ENCODE measurements at regions not wholly inside any gene's neighbourhood (a gene's known extent, or its start where the extent isn't known, plus 50 kb on each side); places are given as distances from the start of the nearest gene placed in this dataset.

GRCh38 chr7:56199639-56200038 lies 83.4 kb upstream of the NUPR2 start:
- TF ChIP-seq SRF (IDR thresholded peaks at IDR 0.05; ENCODE audit: low read depth, low read length) (no peak), CTCF (IDR thresholded peaks at IDR 0.05; ENCODE audit: control extremely low read depth in 1 of 3, insufficient read depth in 1 of 3, low read depth in 1 of 3, low read length in 3 of 3) (no peak), RXRA (IDR thresholded peaks at IDR 0.05; ENCODE audit: insufficient read depth, low read depth, low read length) (no peak), CHD1 (IDR thresholded peaks at IDR 0.05; ENCODE audit: low read depth, low read length) (no peak), PHF8 (conservative IDR thresholded peaks at IDR 0.05; ENCODE audit: low read depth, low read length) (no peak)

All from H1 (cell line).